ENCODE measurements at regions not wholly inside any gene's neighbourhood (a gene's known extent, or its start where the extent isn't known, plus 50 kb on each side); places are given as distances from the start of the nearest gene placed in this dataset.

DNA sequence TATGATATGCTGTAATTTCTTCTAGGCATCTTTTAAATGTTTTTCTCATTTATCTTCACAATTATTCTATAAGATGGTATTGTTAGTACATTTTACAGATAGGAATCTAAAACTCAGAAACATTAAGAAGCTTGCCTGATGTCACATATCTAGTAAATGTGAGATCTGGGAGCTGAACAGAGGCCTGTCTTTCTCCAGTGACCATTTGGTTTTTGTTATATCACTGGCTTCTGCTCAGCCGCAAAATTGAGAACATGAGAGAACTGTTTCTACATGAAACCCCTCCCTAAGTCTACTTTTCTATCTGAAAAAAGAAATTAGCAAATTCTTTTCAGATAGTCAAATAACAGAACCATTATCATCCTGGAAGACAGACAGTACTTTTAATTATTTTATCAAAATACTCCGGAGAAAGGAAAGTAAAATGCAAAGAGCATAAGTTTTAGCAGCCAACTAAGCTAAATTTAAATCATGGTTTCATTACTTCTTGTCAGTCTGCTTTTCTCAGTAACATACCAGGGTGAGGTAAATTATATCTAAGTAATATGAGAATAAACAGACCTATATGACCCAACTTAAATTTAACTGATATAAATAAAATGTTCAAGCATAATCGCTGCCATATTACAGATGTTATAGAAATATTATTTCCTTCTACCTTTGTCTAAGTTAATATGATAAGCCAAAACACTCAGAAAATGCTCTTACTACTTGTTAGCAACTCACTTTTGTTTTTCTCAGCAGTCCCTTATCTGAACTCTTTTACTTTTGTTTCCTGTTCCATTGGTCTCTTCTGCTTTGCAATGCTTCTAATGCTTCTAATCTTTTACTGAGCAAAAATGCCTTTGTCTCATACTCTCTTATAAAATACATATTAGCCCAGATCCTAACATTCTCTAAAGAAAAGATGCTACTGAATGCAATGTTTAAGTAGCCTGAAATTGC, 68.0 kb upstream of the MBNL1 start:
- ChIA-PET POLR2A (interaction anchor here (0.6 kb wide), 1 partner anchor 261 kb away, joined by 3 read pairs; no protein-coding TSS in a partner anchor), CTCF (interaction anchor here (0.5 kb wide), 1 partner anchor 20 kb away, joined by 4 read pairs; no protein-coding TSS in a partner anchor)
- TF ChIP-seq SIN3A (IDR thresholded peaks at IDR 0.05; ENCODE audit: borderline replicate concordance, insufficient read depth, low read depth, low read length) (no peak), POLR2AphosphoS5 (IDR thresholded peaks at IDR 0.05; ENCODE audit: low read depth, low read length) (no peak), TCF7L2 (IDR thresholded peaks at IDR 0.05; ENCODE audit: low read depth, low read length) (no peak)
- TF ChIP-seq, protein P1, sequence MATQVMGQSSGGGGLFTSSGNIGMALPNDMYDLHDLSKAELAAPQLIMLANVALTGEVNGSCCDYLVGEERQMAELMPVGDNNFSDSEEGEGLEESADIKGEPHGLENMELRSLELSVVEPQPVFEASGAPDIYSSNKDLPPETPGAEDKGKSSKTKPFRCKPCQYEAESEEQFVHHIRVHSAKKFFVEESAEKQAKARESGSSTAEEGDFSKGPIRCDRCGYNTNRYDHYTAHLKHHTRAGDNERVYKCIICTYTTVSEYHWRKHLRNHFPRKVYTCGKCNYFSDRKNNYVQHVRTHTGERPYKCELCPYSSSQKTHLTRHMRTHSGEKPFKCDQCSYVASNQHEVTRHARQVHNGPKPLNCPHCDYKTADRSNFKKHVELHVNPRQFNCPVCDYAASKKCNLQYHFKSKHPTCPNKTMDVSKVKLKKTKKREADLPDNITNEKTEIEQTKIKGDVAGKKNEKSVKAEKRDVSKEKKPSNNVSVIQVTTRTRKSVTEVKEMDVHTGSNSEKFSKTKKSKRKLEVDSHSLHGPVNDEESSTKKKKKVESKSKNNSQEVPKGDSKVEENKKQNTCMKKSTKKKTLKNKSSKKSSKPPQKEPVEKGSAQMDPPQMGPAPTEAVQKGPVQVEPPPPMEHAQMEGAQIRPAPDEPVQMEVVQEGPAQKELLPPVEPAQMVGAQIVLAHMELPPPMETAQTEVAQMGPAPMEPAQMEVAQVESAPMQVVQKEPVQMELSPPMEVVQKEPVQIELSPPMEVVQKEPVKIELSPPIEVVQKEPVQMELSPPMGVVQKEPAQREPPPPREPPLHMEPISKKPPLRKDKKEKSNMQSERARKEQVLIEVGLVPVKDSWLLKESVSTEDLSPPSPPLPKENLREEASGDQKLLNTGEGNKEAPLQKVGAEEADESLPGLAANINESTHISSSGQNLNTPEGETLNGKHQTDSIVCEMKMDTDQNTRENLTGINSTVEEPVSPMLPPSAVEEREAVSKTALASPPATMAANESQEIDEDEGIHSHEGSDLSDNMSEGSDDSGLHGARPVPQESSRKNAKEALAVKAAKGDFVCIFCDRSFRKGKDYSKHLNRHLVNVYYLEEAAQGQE (IDR thresholded peaks at IDR 0.05; ENCODE audit: insufficient read depth in 1 of 2, low read depth in 2 of 2, low read length in 1 of 2): no peak
- TF ChIP-seq, protein P2, sequence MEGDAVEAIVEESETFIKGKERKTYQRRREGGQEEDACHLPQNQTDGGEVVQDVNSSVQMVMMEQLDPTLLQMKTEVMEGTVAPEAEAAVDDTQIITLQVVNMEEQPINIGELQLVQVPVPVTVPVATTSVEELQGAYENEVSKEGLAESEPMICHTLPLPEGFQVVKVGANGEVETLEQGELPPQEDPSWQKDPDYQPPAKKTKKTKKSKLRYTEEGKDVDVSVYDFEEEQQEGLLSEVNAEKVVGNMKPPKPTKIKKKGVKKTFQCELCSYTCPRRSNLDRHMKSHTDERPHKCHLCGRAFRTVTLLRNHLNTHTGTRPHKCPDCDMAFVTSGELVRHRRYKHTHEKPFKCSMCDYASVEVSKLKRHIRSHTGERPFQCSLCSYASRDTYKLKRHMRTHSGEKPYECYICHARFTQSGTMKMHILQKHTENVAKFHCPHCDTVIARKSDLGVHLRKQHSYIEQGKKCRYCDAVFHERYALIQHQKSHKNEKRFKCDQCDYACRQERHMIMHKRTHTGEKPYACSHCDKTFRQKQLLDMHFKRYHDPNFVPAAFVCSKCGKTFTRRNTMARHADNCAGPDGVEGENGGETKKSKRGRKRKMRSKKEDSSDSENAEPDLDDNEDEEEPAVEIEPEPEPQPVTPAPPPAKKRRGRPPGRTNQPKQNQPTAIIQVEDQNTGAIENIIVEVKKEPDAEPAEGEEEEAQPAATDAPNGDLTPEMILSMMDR (IDR thresholded peaks at IDR 0.05): no peak
- H3K27me3 ChIP-seq (ENCODE audit: control insufficient read depth, insufficient read depth, low read length): no peaks in the 10 kb centered on the region
- BruUV-seq (replicated peaks): no TSS peak
- DNase-seq (ENCODE audit: low read depth, low spot score) (no peak), ATAC-seq (no peak)
- in situ Hi-C loops (cut with HindIII; ENCODE audit: low pct_unique_long_range_greater_than_20kb, low sequenced_read_pairs) (no loop called here), intact Hi-C loops (cut with micrococcal nuclease; ENCODE audit: unreplicated experiment) (no loop called here)
- 0 out of 2 replicates have a peak, but pooled peaks cover 3% of the 10 kb centered on the region for H3K4me1 ChIP-seq (ENCODE audit: control insufficient read depth, insufficient read depth, low read length)
- H3K36me3 ChIP-seq (ENCODE audit: control insufficient read depth, insufficient read depth, low read length): no peaks in the 10 kb centered on the region
- no peak overlapping the region for H3K4me3 ChIP-seq (ENCODE audit: low read depth in 2 of 2, low read length in 2 of 2)
- no peaks in the 10 kb centered on the region for H3K9me3 ChIP-seq (ENCODE audit: control insufficient read depth, insufficient read depth, low read depth, low read length)
- H3K27ac ChIP-seq (ENCODE audit: low read length): no peak overlapping the region

DNA sequence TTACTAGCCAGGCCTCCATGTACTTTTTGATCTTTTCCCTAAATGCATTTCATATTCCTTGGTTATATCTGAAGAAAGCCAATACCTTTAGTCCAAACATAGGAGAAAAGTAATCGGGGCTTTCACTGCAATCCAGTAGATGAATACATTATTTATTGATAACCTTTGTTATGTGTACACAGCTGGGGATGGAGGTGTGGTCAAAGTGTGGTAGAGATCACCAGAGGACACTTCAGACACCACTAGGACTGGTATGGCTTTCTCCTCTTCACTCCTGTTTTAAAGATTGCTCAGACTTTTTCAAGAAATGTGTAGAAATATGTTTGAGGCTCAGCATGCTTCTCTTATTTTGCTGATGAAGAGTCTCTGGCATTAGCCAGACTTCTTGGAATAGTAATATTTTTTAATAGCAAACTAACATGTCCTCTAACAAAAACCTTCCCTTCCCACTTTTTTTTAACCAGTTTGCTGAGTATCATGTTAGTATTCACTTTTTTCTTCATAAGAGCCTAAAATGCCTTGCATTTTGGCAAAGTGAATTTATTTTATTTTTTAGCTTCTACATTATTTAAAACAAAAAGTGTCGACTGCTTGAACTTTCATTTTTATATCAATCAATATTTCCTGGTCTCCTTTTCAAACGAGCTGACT, 65.6 kb upstream of the MBNL1 start:
- no peak for ATAC-seq
- H3K9me3 ChIP-seq (ENCODE audit: control insufficient read depth, insufficient read depth, low read depth, low read length): no peaks in the 10 kb centered on the region
- TF ChIP-seq, protein P2 (IDR thresholded peaks at IDR 0.05): no peak
- no peak for TF ChIP-seq SIN3A (IDR thresholded peaks at IDR 0.05; ENCODE audit: borderline replicate concordance, insufficient read depth, low read depth, low read length)
- TF ChIP-seq, protein P1 (IDR thresholded peaks at IDR 0.05; ENCODE audit: insufficient read depth in 1 of 2, low read depth in 2 of 2, low read length in 1 of 2): no peak
- TF ChIP-seq POLR2AphosphoS5 (IDR thresholded peaks at IDR 0.05; ENCODE audit: low read depth, low read length): no peak
- TF ChIP-seq TCF7L2 (IDR thresholded peaks at IDR 0.05; ENCODE audit: low read depth, low read length): no peak
- H3K4me1 ChIP-seq (ENCODE audit: control insufficient read depth, insufficient read depth, low read length): 0 out of 2 replicates have a peak, but pooled peaks cover 3% of the 10 kb centered on the region
- intact Hi-C loops (cut with micrococcal nuclease; ENCODE audit: unreplicated experiment) (no loop called here), in situ Hi-C loops (cut with HindIII; ENCODE audit: low pct_unique_long_range_greater_than_20kb, low sequenced_read_pairs) (no loop called here)
- ChIA-PET POLR2A (no interaction called here), CTCF (no interaction called here)
- H3K36me3 ChIP-seq (ENCODE audit: control insufficient read depth, insufficient read depth, low read length): no peaks in the 10 kb centered on the region
- no peak for DNase-seq (ENCODE audit: low read depth, low spot score)
- no peak overlapping the region for H3K4me3 ChIP-seq (ENCODE audit: low read depth in 2 of 2, low read length in 2 of 2)
- no TSS peak for BruUV-seq (replicated peaks)
- H3K27me3 ChIP-seq (ENCODE audit: control insufficient read depth, insufficient read depth, low read length): no peaks in the 10 kb centered on the region
- no peak overlapping the region for H3K27ac ChIP-seq (ENCODE audit: low read length)
